HG03139 (cell line): ENCODE measurements at regions not wholly inside any gene's neighbourhood (a gene's known extent, or its start where the extent isn't known, plus 50 kb on each side); places are given as distances from the start of the nearest gene placed in this dataset.
A peak's percentile ranks its signal among the peaks of the same experiment; 100 is the strongest.

ENCODE experiments used
- ATAC-seq: cut with Tn5 transposase; IDR thresholded peaks from one replicate; pipeline ENCODE4 v1.9.1; 2021; ENCODE audit not compliant: unreplicated experiment

DNA sequence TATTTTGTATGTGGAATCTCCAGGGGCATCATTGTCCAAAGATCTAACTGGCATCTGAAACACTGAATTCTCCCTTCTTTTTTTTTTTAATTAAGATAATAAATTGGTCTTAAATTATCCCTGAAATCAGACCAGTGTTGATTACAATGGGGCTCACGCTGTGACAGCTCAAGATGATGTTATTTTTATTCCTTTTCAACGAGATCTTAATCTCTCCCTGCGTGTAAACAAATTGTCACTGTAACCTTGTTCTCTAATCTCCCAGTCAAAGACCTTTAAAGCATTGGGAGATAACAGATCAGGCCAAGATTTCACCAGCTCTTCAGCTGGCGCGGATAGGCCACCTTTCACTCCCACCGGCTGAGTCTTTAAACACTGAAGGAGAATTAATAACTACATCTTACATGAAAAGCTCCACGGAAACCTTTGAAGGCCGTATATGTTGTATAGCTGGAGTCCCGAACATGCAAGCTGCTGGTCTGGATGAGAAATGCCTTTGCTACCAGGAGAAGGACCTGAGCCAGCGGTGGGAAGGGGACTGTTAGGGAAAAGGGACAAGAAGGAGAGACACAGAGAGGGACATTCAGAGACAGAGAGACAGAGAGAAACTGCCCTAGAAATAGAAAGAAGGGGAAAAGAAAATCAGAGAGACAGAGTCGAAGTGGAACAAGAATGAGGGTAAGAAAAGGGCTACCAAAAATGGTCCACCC is 418.8 kb upstream of the NR2F2 start:
- ATAC-seq, result no peak

DNA sequence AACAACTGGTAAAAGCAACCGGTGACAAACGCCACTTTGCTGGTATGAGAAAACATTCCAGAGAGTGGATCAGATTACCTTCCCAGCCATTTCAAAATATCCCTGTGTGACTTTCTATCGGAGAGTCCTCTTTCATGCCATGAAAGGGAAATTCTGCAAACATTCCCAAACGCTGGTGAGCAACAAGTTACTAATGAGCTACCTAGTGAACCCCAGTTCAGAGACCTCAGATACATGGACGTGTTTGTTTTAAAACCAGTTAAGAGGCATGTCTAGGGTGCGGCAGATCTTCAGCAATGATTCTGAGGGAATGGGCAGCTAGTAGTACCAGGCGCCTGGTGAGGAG is 418.2 kb upstream of the NR2F2 start:
- no peak for ATAC-seq

DNA sequence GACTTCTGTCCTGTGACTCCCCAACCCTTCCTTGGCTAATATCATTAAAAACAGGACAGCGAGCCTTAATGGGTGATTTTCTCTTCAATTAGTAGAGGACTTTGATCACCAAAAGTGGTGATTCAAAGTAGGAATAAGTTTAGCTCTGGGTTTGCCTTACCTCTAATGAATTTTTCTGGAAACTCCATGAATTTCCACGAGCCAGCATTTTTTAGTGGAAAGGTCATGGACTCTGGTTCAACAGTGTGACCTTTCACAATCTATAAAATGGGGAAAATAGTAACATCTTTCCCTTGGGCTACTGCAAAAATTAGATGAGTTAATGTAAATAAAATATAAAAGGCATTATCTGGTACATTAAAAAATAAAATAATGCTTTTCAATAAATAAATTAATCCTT is 417.8 kb upstream of the NR2F2 start:
- ATAC-seq, result no peak

DNA sequence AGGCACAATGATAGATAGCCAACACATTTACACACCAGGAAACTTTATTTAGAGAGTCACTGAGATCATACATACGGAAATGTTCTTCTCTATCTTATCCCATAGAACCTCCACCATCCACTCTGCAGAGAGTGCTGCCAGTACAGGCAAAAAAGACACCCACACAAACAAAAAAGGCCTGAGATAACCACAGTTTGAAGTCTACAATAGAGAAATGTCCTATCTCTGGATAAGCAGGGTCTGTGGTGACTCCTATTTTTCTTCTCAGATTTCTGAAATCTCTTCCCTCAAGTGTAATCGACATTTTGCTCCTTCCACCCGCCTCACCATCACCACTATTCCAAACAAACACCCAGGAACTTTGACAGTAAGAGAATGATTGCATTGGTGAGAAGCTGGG is 413.9 kb upstream of the NR2F2 start:
- ATAC-seq, result no peak

DNA sequence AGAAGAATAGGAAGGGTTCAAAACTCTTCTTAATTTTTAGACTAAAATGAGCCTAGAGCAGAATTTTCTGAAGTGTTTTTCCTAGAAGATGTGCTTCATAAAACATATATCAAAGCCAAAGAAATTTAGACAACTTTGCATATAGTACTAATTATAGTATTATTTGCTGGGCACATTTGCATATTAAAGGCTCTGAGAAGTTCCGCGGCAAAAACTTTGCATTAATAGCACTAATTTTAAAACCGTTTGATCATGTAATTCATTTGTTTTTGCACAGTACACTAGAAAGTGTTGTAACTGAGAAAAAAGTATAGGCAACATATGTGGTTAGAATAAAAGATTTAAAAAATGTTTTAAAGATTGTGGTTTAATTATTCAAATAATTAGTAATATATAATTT is 412.0 kb upstream of the NR2F2 start:
- no peak for ATAC-seq

DNA sequence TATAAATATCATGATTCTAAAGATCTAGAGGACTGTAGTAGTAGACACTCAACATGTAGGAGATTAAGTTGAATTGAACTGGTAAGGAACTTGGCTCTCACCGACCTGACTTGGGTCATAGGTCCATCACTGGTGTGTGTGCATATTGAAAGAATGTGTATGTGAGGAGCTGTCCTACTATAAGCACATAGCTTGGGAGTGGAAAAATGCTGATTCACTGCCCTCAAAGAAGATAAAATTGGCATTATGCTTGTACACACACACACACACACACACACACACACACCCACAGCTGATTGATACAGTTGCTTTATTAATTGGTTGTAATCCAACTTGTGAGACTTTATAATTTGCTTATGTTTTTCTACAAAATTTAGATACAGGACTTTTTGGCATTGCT is 411.0 kb upstream of the NR2F2 start:
- ATAC-seq, result no peak

DNA sequence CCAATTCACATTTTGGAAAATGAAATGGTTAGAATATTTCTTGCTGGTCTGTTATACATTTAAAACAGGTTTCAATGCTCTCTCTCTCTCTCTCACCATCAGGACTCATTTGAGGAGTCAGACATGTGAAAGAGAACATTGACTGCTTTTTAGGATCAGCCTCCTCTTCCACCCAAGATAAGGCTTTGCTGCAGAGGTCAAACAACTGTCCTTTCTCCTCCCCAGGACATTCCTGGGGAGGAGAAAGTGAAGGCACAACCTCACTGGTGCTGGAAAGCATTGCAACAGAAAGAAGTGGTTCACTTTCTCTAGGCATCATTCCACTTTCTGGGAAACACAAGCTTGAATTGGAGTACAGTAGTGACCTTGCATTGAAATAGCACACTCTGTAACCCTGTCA is 409.1 kb upstream of the NR2F2 start:
- no peak for ATAC-seq

DNA sequence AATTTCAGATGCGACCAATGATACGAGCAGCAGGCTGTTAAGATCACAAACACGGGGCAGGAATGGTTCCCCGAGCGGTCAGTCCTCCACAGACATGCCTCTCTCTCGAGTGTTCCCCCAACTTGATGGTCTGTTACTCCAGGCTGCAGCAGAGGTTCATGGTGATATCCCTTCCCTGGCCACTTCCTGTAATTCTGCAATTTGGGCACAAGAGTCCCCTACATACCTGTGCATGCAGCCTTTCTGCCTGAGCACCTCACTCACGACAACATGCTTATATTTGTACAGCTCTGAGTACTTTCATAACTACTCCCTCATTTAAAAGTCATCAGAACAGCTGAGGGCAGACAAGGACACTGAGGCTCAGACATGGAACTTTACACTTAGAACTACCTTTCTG is 408.1 kb upstream of the NR2F2 start:
- no peak for ATAC-seq

DNA sequence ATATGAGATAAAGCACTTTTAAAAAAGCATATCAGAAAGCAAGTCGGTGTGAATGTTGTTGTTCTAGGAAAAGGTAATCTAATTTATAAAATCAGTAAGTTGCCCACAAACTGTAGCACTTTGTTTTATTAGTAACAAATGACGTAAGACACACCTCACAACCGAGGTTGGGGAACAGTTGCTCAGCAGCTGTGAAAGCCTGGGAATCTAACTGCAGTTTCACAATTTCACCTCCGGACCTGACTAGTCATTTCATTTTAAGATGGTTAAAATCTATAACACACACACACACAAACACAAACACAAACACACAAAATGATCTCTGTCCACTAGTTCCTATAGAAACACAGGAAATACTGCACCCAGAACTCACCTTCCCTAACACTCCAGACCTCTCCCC is 406.7 kb upstream of the NR2F2 start:
- no peak for ATAC-seq

DNA sequence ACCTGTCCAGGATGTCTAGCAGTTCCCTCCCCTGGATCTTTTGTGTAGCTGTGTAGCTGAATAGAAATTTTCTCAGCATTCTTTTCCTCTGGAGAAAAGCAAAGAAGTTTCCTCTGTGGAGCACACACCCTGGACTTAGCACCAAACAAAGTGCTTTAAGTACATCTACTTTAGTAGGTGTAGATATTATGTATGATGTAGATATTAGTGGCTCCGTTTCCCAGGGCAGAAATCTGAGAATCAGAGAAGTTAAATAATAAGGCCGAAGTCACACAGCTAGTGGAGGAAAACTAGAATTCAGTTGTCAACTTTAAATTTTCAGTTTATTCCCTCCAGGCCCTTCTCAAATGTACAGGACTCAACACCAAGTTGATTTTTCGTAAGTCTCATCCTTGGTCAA is 401.7 kb upstream of the NR2F2 start:
- ATAC-seq, result no peak

DNA sequence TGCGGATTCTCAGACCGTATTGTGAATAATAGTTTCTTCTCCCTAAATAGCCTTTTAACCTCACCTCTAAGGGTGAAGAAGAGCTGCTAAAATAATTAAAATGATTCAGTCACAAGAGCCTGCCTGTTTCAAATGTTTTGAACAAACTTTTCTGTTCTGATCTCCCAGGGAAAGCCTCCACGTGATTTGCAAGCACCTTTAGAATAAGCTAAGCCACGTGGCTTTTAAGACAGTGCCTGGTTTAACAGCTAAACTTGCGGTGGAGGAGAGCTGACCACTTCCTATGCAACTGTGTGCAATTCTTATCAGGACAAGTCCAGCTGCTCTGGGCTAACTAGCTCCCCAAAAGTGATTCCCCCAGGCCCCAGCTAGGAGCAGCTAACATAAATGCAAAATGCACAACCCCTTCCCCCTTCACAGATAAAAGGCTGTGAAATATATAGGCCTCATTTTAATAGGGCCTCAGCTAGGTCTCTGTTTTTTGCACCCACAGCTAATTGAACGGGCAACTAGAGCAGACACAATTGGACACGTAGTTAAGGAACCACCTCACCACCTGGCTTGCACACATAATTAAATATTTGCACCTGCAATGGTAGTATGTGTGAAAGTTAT is 401.2 kb upstream of the NR2F2 start:
- ATAC-seq, result peak; percentile 89

DNA sequence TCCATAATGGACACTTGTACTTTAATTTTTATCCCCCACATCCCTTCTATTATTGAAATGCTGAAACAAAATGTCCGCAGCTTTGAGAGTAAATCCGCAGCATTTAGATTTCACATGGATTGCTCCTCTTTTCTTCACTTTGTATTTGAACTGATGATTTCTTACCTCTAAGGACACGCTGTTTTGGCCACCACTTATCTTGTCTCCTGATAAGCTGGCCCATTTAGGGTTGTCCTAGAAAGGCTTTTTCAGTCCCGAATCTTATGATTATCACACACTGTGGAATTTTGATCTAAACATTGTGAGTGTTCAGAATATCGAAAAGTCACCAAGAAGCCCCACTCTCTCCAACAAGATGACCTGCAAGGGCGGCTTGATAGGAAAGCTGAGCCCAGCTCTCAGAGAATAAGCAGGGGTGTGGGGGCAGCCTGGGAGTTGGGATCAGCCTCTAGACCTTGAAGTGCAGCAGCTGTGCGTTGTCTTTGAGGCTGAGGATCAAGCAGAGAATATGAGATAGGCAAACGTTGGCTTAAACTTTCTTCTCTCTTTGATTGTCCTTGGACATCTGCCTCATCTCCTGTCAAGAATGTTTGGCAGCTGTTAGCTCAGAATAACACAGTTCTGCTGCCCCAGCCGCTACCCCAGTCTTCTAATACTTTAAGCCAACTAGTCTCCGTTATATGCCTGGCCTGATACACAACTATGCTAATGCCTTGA is 399.7 kb upstream of the NR2F2 start:
- ATAC-seq, result no peak

DNA sequence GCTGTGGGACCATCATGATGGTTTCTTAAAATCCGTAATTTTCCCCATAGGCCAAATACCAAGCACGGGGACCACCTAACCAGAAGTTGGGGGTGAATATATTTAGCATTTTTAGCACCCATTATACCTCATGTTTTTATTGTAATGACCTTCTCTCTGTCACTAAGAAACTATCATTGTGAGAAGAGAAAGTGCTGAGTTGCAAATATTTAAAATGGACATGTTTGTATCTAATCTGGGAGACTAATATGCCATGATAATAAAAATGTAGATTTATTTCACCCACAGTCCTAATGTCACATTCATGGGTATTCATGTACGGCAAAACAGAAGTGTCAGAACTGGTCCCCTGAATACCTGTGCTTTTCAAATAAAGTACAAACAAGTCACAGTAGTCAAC is 398.9 kb upstream of the NR2F2 start:
- no peak for ATAC-seq

DNA sequence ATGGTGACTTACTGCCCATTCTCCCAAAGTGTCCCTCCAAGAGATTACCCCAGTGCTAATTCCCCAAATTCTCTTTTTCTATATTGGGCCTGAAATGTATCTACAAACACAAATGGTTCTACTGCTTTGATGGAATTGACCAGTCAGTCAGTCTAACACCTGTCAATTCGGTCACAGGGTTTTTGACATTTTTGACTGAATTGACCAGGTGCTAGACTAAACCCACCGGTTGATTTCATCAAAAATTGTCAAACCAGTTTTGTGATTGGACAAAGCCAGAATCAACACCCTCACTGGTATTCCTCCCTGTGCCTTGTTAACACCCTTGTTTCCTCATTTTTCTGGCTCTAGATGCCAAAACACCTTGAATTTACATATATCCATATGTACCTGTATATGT is 398.4 kb upstream of the NR2F2 start:
- ATAC-seq, result no peak

DNA sequence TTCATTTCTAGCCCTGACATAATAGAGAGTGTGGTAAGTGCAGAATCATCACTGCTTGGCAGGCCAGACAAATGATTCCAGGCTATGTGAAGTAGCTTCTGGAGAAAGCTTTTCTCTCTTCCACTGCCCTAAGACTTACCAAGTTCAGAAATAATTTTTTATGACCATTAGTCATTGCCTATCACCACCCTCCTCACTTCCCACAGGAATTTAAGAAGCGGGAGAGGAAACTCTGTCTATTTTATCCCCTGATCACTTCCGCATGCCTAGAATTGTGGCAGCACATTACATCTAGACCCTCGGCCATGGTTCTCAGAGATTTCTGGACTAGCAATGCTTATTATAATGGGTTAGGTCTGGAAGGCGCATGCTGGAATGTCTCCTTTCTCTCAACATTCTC is 397.8 kb upstream of the NR2F2 start:
- ATAC-seq, result no peak

DNA sequence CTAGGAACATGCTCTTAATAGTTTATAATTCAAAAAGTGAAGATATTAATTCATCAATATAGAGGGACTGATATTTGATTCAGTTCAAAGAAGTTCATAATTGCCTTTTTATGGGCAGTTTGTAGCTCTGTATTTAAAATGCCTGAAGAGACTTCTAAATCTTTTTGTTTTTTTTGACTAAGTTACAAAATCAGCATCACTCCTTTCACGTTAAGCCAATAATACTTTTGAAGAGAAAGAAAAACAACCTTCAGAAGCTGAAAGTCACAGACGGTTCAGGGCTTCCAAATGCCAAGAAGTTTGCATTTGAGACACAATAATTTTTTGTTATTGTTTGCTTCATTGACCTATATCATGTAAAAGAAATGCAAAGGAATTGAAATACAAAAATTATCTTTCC is 394.6 kb upstream of the NR2F2 start:
- ATAC-seq, result no peak

DNA sequence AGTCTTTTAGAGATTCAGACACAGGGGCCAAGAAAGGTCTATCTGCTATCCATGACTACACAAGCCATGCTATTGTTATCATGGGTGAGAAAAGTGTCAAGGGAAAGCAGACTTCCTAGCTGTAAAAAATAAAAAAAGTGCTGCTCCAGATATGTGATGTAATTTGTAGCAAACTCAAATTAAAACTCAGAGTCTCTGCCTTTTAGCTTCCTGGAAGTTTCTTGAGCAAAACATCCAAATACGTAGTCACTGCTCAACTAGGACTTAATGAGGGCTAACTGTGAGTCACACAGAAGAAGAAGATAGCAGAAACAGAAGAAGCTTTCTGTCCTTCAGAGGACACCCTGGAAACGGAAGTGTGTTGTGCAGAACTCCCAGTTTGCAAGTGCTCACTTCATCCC is 393.4 kb upstream of the NR2F2 start:
- ATAC-seq, result no peak

DNA sequence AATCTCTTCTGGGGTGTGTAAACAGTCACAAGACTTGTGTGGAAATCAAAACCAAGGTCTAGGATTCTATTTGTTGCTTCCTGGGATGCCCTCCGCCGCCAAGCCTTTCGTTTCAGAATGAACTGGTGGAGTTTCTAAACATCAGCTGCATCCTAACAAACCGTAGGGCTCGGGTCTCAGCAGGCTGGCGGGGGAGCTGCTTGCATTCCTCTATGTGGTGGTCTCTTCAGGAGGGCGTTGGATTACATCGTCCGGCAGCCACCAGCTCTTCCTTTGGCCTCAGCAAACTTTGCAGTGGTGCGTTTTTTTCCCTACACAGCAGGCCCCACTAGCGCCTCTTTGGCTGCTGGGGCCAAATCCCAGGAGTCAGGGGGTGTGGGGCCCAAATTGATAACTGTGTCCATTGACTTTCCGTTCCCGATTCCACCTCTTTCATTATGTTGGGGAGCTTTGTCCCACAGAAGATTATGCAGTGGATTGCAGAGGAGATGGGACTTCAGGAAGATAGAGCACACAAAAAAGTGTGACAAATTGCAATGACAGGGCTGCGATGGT is 390.0 kb upstream of the NR2F2 start:
- no peak for ATAC-seq

DNA sequence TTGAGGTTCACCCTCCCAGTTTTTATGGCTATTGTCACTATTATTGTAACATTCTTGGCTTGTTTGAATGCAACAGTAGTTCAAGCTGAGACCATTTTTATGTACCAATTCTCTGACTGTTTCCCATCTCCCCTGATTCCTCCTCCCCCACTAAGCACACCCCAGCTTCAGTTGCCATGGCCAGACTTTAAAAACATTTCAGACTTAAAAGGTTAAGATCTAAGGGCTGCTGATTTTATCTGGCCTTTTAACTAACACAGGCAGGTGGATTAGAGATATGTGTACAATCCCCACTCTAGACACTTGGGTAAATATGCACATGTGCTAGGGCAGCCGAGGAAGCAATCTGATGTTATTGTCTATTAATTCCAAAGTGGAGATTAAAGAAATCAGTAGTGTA is 386.3 kb upstream of the NR2F2 start:
- no peak for ATAC-seq

DNA sequence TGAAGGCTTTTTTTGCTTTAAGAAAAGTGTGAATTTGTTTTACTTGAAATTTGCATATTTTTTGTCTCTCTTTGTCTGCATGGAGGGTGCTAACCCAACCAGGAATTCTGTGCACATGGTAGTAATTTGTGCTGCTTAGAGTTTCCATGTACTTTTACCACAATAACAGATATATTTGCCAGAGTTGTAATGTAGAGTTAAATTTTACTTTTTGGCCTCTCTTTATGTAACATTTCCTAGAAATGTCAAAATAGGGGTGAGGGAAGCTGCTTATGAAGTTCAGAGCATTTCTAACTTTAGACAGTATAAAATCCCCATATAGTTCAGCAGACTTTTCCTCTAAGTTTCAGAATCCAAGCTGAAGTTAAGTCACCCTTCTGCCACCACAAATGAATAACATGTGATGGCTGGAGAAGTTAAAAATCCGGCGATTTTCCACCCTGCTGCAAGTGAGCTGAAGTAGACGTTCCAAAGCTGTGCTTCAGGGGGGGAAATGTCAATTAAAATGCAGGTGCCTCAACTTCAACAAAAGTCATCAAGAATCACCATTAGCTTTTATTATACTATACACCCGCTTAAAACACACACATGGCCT is 385.7 kb upstream of the NR2F2 start:
- no peak for ATAC-seq

DNA sequence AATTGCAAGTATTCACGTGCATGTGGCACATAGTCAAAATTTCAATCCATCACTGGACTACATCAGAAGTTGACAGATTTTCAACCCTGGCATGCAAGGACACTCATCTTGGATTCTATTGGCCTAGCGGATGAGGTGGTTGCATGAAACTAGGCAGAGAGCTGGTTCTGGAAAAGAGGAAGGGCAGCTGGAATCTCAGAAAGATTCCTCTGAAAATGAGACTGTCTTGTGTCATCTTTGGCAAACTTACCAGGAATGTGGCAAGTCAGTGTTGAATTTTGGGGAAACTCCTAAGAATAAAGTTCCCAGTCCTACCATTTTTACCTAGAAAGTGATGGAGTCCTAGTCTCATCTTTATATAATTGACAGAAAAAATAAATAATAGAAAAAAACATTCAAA is 384.3 kb upstream of the NR2F2 start:
- ATAC-seq, result no peak

DNA sequence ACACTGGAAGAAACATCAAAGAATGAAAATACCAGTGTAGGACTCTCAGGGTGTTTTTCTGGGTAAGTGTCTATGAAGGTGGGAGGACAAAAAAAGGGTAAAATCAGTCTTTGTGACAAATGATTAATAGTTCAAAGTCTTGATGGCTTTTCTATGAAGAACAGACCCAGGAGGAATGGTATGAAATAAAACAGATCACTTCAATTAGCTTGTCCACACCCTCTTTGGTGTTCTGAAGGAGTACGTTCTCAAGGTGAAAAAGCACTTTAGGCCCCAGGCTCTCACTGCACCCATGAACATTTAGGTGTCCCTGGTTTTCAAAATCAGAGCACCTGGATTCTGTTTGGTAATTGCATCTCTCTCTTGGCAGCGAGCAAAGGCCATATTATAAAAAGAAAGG is 383.6 kb upstream of the NR2F2 start:
- ATAC-seq, result no peak
